Astrocyte of the spinal cord (primary cell): ENCODE measurements at regions not wholly inside any gene's neighbourhood (a gene's known extent, or its start where the extent isn't known, plus 50 kb on each side); places are given as distances from the start of the nearest gene placed in this dataset.

Experiments used
- DNase-seq: peaks from one replicate; pipeline ENCODE4 v3.0.0; 2011; ENCODE audit warnings: low read depth, low spot score
- H3K4me3 ChIP-seq: 2 replicates; pipeline ENCODE4 v1.5.1; 2011; ENCODE audit warnings: low read depth, mild to moderate bottlenecking, low read length, moderate library complexity
- in situ Hi-C: cut with HindIII; loops from 2 replicates; pipeline ENCODE4 v1.10.0; 2017; ENCODE audit warnings: low sequenced_read_pairs
- TF ChIP-seq, protein P1 (sequence below): IDR thresholded peaks from 2 replicates; pipeline ENCODE4 v1.5.1; 2012; ENCODE audit warnings: low read depth, mild to moderate bottlenecking, low read length, inconsistent platforms

- in situ Hi-C loops: no loop called here
- no peak for DNase-seq
- TF ChIP-seq, protein P1, sequence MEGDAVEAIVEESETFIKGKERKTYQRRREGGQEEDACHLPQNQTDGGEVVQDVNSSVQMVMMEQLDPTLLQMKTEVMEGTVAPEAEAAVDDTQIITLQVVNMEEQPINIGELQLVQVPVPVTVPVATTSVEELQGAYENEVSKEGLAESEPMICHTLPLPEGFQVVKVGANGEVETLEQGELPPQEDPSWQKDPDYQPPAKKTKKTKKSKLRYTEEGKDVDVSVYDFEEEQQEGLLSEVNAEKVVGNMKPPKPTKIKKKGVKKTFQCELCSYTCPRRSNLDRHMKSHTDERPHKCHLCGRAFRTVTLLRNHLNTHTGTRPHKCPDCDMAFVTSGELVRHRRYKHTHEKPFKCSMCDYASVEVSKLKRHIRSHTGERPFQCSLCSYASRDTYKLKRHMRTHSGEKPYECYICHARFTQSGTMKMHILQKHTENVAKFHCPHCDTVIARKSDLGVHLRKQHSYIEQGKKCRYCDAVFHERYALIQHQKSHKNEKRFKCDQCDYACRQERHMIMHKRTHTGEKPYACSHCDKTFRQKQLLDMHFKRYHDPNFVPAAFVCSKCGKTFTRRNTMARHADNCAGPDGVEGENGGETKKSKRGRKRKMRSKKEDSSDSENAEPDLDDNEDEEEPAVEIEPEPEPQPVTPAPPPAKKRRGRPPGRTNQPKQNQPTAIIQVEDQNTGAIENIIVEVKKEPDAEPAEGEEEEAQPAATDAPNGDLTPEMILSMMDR: no peak
- H3K4me3 ChIP-seq: no peak overlapping the region
Measured at GRCh38 chr2:138985881-138986280, 205.7 kb upstream of the NXPH2 start.

DNA sequence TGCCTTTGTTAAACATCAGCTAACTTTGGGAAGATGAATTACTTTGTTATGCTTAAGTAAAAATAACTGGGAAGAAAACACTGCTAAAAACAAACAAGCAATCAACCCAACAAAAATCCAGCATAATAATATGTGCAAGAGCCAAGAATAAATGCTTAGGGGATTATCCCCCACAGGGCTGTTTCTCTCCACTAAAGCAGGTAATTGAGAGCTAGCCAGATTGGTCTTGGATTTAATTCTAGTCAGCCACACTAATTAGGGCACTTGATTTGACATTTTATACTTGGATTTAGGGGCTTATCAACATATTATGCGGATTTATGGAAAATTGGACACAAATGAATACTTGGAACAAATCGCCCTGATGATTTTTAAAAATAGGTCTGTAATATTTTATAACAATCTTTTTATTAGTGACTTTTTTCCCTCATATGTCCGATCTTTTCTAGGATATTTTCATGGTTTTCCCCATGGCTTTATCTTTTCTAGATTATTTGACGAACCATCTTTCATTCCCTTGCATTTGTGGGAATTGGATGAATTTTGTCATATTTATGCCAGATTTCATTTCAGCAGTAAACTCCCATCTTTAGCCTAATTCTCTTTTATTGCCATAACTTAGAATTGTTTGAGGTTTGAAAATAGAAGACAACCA is 199.1 kb upstream of the NXPH2 start:
- DNase-seq: no peak
- no peak overlapping the region for H3K4me3 ChIP-seq
- TF ChIP-seq, protein P1: no peak
- in situ Hi-C loops: no loop called here

GRCh38 chr2:138974651-138975050 is 194.5 kb upstream of the NXPH2 start:
- TF ChIP-seq, protein P1: no peak
- H3K4me3 ChIP-seq: no peak overlapping the region
- in situ Hi-C loops: no loop called here
- peak; percentile 91 for DNase-seq

DNA sequence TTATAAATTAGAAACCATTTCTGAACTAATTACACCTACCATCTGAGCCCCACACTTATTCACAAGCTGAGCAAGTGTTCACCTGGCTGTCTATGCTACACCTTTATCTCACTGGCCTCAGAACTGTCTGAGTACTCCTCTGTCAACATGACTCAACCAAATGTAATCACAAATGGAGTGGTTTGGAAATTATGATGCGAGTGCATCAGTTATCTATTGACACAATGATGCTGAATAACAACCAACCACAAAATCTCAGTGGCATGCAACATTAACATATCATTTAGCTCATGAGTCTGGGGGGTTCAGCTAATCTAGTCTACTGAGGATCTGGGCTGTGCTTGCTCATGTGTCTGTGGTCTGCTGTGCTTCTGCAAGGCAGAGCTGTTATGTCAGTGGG is 184.2 kb upstream of the NXPH2 start:
- no peak for DNase-seq
- TF ChIP-seq, protein P1: no peak
- in situ Hi-C loops: no loop called here
- no peak overlapping the region for H3K4me3 ChIP-seq

DNA sequence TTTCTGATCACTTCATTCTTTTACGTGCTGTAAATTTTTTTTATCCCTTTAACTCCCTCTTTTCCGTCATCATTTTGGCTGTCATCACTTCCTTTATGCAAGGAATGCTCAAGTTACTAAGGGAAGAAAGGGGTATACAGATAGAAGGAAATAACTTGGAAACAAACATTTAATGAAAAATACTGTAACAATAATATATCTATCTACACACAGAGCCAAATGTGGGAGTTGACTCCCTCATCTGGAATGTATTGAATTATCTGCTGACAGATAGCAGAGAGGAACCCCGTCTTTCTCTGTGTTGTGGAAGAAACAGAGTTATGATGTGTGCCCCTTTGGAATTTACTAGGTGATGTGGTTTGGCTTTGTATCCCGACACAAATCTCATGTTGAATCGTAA is 182.5 kb upstream of the NXPH2 start:
- no peak overlapping the region for H3K4me3 ChIP-seq
- TF ChIP-seq, protein P1: no peak
- no peak for DNase-seq
- in situ Hi-C loops: no loop called here

GRCh38 chr2:138960191-138960590 is 180.0 kb upstream of the NXPH2 start:
- TF ChIP-seq, protein P1: no peak
- no peak for DNase-seq
- in situ Hi-C loops: no loop called here
- H3K4me3 ChIP-seq: no peak overlapping the region
